Keratinocyte (primary cell): ENCODE measurements at regions not wholly inside any gene's neighbourhood (a gene's known extent, or its start where the extent isn't known, plus 50 kb on each side); places are given as distances from the start of the nearest gene placed in this dataset.

Experiments used
- DNase-seq: peaks from one replicate; pipeline ENCODE4 v3.0.0-alpha.2; 2011; ENCODE audit warnings: low read depth, missing footprints, low spot score
- FAIRE-seq: peaks from 2 replicates; lab custom pipeline; 2011; peaks lifted over from hg19 to GRCh38; lab: Jason Lieb, UNC
- H2AFZ ChIP-seq: 2 replicates; pipeline ENCODE4 v1.6.0; 2012; ENCODE audit warnings: low read length, control low read depth, inconsistent platforms; ENCODE audit not compliant: control insufficient read depth
- H3K27ac ChIP-seq: 2 replicates; pipeline ENCODE4 v1.5.1; 2011; ENCODE audit warnings: low read length; ENCODE audit not compliant: control insufficient read depth, insufficient read depth
- H3K27me3 ChIP-seq: 3 replicates; pipeline ENCODE4 v1.6.0; 2011; ENCODE audit warnings: low read length; ENCODE audit not compliant: control insufficient read depth, insufficient read depth; ENCODE audit errors: extremely low read depth
- H3K36me3 ChIP-seq, 2 experiments: 2 replicates in 1 of 2; 3 replicates in 1 of 2; pipeline ENCODE4 v1.5.1; 2011; ENCODE audit warnings: low read length in 2 of 2, mild to moderate bottlenecking in 1 of 2; ENCODE audit not compliant: control insufficient read depth in 2 of 2, insufficient read depth in 2 of 2; ENCODE audit errors: extremely low read depth in 1 of 2
- H3K4me1 ChIP-seq: 3 replicates; pipeline ENCODE4 v1.5.1; 2011; ENCODE audit warnings: low read length; ENCODE audit not compliant: control insufficient read depth, insufficient read depth; ENCODE audit errors: extremely low read depth
- H3K4me2 ChIP-seq: 3 replicates; pipeline ENCODE4 v1.6.0; 2011; ENCODE audit warnings: low read depth, low read length; ENCODE audit not compliant: control insufficient read depth, insufficient read depth; ENCODE audit errors: extremely low read depth
- H3K4me3 ChIP-seq, 3 experiments: fragments of 200-600 bp in 1 of 3; sonication (generic) in 1 of 3; 2 replicates in 2 of 3; 3 replicates in 1 of 3; pipeline ENCODE4 v1.5.1; 2011 to 2016; ENCODE audit warnings: low read length in 3 of 3, mild to moderate bottlenecking in 3 of 3, control low read depth in 2 of 3, inconsistent platforms in 1 of 3, low read depth in 1 of 3, mixed read lengths in 1 of 3, mixed run types in 1 of 3, moderate library complexity in 1 of 3; ENCODE audit not compliant: control insufficient read depth in 2 of 3, insufficient read depth in 2 of 3; ENCODE audit errors: extremely low read depth in 1 of 3
- H3K79me2 ChIP-seq: 2 replicates; pipeline ENCODE4 v1.6.0; 2012; ENCODE audit warnings: low read length; ENCODE audit not compliant: control insufficient read depth, insufficient read depth
- H3K9ac ChIP-seq: 3 replicates; pipeline ENCODE4 v1.6.0; 2011; ENCODE audit warnings: low read length; ENCODE audit not compliant: control insufficient read depth, insufficient read depth; ENCODE audit errors: extremely low read depth
- H3K9me1 ChIP-seq: 3 replicates; pipeline ENCODE4 v1.6.0; 2011; ENCODE audit warnings: low read length; ENCODE audit not compliant: control insufficient read depth, insufficient read depth; ENCODE audit errors: extremely low read depth
- H3K9me3 ChIP-seq: 2 replicates; pipeline ENCODE4 v1.5.1; 2012; ENCODE audit warnings: low read depth, low read length; ENCODE audit not compliant: control insufficient read depth
- H4K20me1 ChIP-seq: 3 replicates; pipeline ENCODE4 v1.6.0; 2011; ENCODE audit warnings: low read length; ENCODE audit not compliant: control insufficient read depth, insufficient read depth; ENCODE audit errors: extremely low read depth
- EZH2 ChIP-seq: IDR thresholded peaks from one replicate; pipeline ENCODE4 v1.6.1; 2012; ENCODE audit warnings: inconsistent platforms, mild to moderate bottlenecking, low read length, moderate library complexity
- dilution Hi-C: fragments of 300-500 bp; cut with MboI; formaldehyde crosslinking; loops from one replicate; pipeline ENCODE4 v1.7.0; 2020; ENCODE audit warnings: low sequenced_read_pairs; ENCODE audit not compliant: extremely low pct_ligation_motif_present
- TF ChIP-seq, protein P1 (sequence below), 3 experiments: IDR thresholded peaks in 1 of 3; conservative IDR thresholded peaks in 1 of 3; optimal IDR thresholded peaks in 1 of 3; 2 replicates in 2 of 3; 3 replicates in 1 of 3; pipeline versions ENCODE3 to v1.5.1; 2011; ENCODE audit warnings: low read length in 3 of 3, mild to moderate bottlenecking in 3 of 3, moderate library complexity in 2 of 3, control low read depth in 1 of 3, inconsistent platforms in 1 of 3; ENCODE audit not compliant: insufficient read depth in 2 of 3; ENCODE audit errors: extremely low read depth in 1 of 3

DNA sequence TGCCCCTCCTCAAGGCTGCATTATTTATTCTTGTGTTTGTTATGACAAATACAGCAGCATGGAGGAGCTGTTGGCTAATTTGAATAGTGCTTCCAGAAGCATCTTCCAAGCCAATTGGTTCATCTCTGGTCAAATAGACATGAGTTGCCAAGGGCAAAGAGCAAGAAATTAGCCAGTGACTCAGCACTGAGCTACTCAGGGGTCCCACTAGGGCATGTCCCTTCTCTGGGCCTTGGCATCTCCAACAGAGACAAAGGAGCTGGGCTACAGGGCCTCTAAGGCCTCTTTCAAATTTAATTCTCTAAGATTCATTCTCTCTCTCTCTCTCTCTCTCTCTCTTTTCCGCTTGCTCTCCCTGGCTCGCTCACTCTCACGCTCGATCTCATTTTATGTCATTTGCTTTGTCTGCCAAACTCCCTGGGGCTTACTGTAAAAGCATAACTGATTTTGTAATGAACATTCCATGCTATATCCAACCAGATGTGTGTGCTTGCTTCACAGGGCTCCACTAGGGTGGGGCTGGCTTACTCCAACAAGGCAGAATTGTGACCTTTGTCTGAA lies 86.7 kb upstream of the MAGEA4 start:
- Histone ChIP-seq H3K4me3 (no peak overlapping the region), H3K79me2 (no peaks in the 10 kb centered on the region), H3K36me3 (no peaks in the 10 kb centered on the region), H3K27me3 (no peaks in the 10 kb centered on the region), H3K4me1 (no peaks in the 10 kb centered on the region), H3K9me1 (no peaks in the 10 kb centered on the region), H3K9me3 (no peaks in the 10 kb centered on the region), H3K9ac (no peak overlapping the region), H3K4me2 (no peak overlapping the region), H2AFZ (no peak overlapping the region), H3K27ac (no peak overlapping the region), H4K20me1 (no peaks in the 10 kb centered on the region)
- dilution Hi-C loops, result no loop called here
- FAIRE-seq (no peak), DNase-seq (no peak)
- no peak for TF ChIP-seq EZH2
- TF ChIP-seq, protein P1, sequence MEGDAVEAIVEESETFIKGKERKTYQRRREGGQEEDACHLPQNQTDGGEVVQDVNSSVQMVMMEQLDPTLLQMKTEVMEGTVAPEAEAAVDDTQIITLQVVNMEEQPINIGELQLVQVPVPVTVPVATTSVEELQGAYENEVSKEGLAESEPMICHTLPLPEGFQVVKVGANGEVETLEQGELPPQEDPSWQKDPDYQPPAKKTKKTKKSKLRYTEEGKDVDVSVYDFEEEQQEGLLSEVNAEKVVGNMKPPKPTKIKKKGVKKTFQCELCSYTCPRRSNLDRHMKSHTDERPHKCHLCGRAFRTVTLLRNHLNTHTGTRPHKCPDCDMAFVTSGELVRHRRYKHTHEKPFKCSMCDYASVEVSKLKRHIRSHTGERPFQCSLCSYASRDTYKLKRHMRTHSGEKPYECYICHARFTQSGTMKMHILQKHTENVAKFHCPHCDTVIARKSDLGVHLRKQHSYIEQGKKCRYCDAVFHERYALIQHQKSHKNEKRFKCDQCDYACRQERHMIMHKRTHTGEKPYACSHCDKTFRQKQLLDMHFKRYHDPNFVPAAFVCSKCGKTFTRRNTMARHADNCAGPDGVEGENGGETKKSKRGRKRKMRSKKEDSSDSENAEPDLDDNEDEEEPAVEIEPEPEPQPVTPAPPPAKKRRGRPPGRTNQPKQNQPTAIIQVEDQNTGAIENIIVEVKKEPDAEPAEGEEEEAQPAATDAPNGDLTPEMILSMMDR (optimal IDR thresholded peaks at IDR 0.05 in 1 of 3, IDR thresholded peaks at IDR 0.05 in 1 of 3, conservative IDR thresholded peaks at IDR 0.05 in 1 of 3; ENCODE audit: extremely low read depth in 1 of 3, insufficient read depth in 2 of 3, low read length in 3 of 3), result peak in 2 of 3 experiments; percentile 15 to 29

DNA sequence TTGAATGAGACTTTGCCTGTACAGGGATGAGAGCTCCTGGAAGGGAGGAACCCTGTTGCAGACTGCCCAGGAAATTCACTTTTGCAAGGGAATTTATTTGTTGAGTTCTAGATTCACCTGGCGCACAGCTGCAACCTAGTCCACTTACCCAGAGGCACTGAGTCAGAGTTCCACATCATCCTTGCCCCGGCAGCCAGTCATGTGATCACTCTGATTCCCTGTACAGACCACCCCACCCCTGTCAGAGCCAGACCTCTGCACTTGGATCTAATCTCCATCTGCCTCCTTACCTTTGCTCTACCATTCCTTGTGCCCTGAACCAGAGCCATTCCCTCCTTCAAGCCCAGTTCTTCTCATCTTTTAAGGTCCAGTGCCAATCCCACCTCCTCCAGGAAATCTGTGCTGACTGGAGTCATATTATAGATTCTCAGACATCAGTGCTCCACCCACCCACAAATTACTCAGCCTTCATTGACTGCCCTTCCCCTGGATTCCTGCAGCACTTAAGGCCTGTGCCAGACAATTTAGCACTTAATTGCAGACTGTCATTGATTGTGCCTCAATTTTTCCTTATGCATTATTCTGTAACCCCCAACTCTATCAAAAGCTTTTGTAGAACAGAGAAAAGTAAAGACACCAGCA lies 84.1 kb upstream of the MAGEA4 start:
- TF ChIP-seq EZH2, result no peak
- TF ChIP-seq, protein P1 (optimal IDR thresholded peaks at IDR 0.05 in 1 of 3, IDR thresholded peaks at IDR 0.05 in 1 of 3, conservative IDR thresholded peaks at IDR 0.05 in 1 of 3; ENCODE audit: extremely low read depth in 1 of 3, insufficient read depth in 2 of 3, low read length in 3 of 3), result no peak
- no peak overlapping the region for H3K4me2 ChIP-seq
- no peaks in the 10 kb centered on the region for H4K20me1 ChIP-seq
- peak overlapping the region; percentile 39 for H2AFZ ChIP-seq
- H3K79me2 ChIP-seq, result no peaks in the 10 kb centered on the region
- no peaks in the 10 kb centered on the region for H3K27me3 ChIP-seq
- FAIRE-seq, result no peak
- no peaks in the 10 kb centered on the region for H3K36me3 ChIP-seq
- no peak overlapping the region for H3K4me3 ChIP-seq
- dilution Hi-C loops, result no loop called here
- no peaks in the 10 kb centered on the region for H3K4me1 ChIP-seq
- no peak overlapping the region for H3K27ac ChIP-seq
- H3K9me1 ChIP-seq, result no peaks in the 10 kb centered on the region
- no peak overlapping the region for H3K9ac ChIP-seq
- no peak for DNase-seq
- H3K9me3 ChIP-seq, result no peaks in the 10 kb centered on the region
